22Rv1 (cell line): ENCODE measurements at regions not wholly inside any gene's neighbourhood (a gene's known extent, or its start where the extent isn't known, plus 50 kb on each side); places are given as distances from the start of the nearest gene placed in this dataset.

ENCODE experiments used
- ZFX ChIP-seq: fragments of 450-650 bp; IDR thresholded peaks from 2 replicates; pipeline ENCODE4 v1.6.1; 2017; ENCODE audit warnings: antibody characterized with exemption, borderline replicate concordance
- TF ChIP-seq, protein P1 (sequence below): fragments of 450-650 bp; IDR thresholded peaks from 2 replicates; pipeline ENCODE4 v1.5.1; 2017; ENCODE audit warnings: mild to moderate bottlenecking

GRCh38 chr12:83506841-83507240 is 820.1 kb downstream of the TMTC2 start:
- TF ChIP-seq, protein P1, sequence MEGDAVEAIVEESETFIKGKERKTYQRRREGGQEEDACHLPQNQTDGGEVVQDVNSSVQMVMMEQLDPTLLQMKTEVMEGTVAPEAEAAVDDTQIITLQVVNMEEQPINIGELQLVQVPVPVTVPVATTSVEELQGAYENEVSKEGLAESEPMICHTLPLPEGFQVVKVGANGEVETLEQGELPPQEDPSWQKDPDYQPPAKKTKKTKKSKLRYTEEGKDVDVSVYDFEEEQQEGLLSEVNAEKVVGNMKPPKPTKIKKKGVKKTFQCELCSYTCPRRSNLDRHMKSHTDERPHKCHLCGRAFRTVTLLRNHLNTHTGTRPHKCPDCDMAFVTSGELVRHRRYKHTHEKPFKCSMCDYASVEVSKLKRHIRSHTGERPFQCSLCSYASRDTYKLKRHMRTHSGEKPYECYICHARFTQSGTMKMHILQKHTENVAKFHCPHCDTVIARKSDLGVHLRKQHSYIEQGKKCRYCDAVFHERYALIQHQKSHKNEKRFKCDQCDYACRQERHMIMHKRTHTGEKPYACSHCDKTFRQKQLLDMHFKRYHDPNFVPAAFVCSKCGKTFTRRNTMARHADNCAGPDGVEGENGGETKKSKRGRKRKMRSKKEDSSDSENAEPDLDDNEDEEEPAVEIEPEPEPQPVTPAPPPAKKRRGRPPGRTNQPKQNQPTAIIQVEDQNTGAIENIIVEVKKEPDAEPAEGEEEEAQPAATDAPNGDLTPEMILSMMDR = no peak
- no peak for TF ChIP-seq ZFX
